Thyroid gland (tissue), 4 donors: ENCODE measurements at regions not wholly inside any gene's neighbourhood (a gene's known extent, or its start where the extent isn't known, plus 50 kb on each side); places are given as distances from the start of the nearest gene placed in this dataset.
A peak's percentile ranks its signal among the peaks of the same experiment; 100 is the strongest.
"Not testable (repeated sequence)": the region's sequence is repeated elsewhere in the genome, so short reads cannot be mapped to it uniquely, and the experiment has no call there.

Experiments used
- DNase-seq, 2 donors: peaks; one replicate each; pipeline ENCODE4 v3.0.0-alpha.2; 2019
- H3K27ac ChIP-seq, 3 donors: fragments of 200-600 bp; sonication (generic); 1 replicate in 2 of 3; 2 replicates in 1 of 3; pipeline ENCODE4 v1.5.1; 2016 to 2019; ENCODE audit warnings: mild to moderate bottlenecking in 1 of 3, moderate library complexity in 1 of 3
- H3K27me3 ChIP-seq: fragments of 200-600 bp; sonication (generic); one replicate; pipeline ENCODE4 v1.5.1; 2019
- H3K36me3 ChIP-seq, 2 donors: fragments of 200-600 bp; sonication (generic); one replicate each; pipeline ENCODE4 v1.5.1; 2016 to 2019
- H3K4me1 ChIP-seq, 2 donors: fragments of 200-600 bp; sonication (generic); one replicate each; pipeline ENCODE4 v1.5.1; 2017 to 2019
- H3K4me3 ChIP-seq, 3 donors: fragments of 200-600 bp; sonication (generic); replicated peaks in 1 of 3; 1 replicate in 2 of 3; 2 replicates in 1 of 3; pipeline ENCODE4 v1.5.1; 2016; ENCODE audit warnings: mild to moderate bottlenecking in 1 of 3
- H3K9me3 ChIP-seq: fragments of 200-600 bp; sonication (generic); one replicate; pipeline ENCODE4 v1.5.1; 2017
- POLR2A ChIP-seq, 2 donors: fragments of 450-650 bp; IDR thresholded peaks; one replicate each; pipeline ENCODE4 v1.6.1; 2017; ENCODE audit warnings: antibody characterized with exemption in 2 of 2, mild to moderate bottlenecking in 2 of 2, moderate library complexity in 1 of 2
- WGBS, 2 donors: methylation state at CpG; one replicate each; pipeline ENCODE4 v1.1.5; 2017; 5-methylcytosine and 5-hydroxymethylcytosine counted together
- intact Hi-C: fragments of 100-400 bp; cut with DNase I; formaldehyde crosslinking; loops from one replicate; pipeline ENCODE4 v1.15.1; 2023
- TF ChIP-seq, protein P1 (sequence below), 6 experiments: fragments of 200-600 bp in 3 of 6; fragments of 450-650 bp in 3 of 6; sonication (generic) in 3 of 6; IDR thresholded peaks; one replicate each; pipeline ENCODE4 v1.5.1; 2016 to 2019; ENCODE audit warnings: antibody characterized with exemption in 6 of 6, mild to moderate bottlenecking in 2 of 6, inconsistent platforms in 1 of 6, moderate library complexity in 1 of 6

DNA sequence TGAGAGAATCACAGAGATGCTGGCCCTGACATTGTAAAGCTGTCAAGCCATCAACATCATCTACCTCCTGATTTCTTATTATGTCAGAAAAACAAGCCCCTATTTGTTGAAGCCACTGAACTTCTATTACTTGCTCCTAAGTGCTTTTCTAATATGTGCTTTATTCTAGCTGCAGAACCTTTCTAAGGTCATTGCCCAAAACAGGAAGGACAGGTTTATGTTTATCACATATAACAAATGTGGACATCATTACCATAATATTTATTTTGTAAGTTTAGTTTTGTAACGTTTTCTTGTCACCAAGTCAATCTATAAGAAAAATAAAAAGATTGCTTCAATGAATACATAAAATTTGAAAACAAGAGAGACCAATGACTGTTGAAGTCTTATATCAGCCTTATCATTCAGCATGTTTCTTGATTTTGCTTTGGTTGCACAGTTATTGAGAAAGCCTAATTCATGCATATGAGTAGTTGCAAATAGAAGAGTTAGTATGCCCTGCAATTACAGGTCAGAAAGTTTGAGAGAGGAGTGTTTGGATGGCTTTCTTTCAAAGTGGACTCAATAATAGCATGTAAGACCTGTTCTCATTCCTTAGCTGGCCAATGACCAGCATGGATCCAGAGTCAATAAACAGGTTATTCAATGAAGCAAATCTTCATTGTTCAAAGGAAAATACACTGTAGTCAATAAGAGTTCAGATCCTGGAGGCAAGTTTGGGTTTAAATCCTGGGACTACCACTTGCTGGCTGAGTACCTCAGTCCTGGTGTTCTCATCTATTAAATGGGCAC is 84.1 kb downstream of the MAB21L3 start:
- Histone ChIP-seq H3K27ac (peak overlapping the region in 1 of 3 donors; percentile 39), H3K9me3 (no peaks in the 10 kb centered on the region), H3K36me3 (no peaks in the 10 kb centered on the region), H3K4me3 (no peak overlapping the region), H3K4me1 (peaks cover 8 to 10% of the 10 kb centered on the region in 2 donors), H3K27me3 (no peaks in the 10 kb centered on the region)
- DNase-seq: peak in 1 of 2 donors; percentile 7
- no peak for TF ChIP-seq POLR2A (IDR thresholded peaks at IDR 0.05)
- TF ChIP-seq, protein P1, sequence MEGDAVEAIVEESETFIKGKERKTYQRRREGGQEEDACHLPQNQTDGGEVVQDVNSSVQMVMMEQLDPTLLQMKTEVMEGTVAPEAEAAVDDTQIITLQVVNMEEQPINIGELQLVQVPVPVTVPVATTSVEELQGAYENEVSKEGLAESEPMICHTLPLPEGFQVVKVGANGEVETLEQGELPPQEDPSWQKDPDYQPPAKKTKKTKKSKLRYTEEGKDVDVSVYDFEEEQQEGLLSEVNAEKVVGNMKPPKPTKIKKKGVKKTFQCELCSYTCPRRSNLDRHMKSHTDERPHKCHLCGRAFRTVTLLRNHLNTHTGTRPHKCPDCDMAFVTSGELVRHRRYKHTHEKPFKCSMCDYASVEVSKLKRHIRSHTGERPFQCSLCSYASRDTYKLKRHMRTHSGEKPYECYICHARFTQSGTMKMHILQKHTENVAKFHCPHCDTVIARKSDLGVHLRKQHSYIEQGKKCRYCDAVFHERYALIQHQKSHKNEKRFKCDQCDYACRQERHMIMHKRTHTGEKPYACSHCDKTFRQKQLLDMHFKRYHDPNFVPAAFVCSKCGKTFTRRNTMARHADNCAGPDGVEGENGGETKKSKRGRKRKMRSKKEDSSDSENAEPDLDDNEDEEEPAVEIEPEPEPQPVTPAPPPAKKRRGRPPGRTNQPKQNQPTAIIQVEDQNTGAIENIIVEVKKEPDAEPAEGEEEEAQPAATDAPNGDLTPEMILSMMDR (IDR thresholded peaks at IDR 0.05): no peak
- WGBS, 2 donors: 22 to 23% methylated on average over 1 of the region's 1 CpG
- intact Hi-C loops: no loop called here

DNA sequence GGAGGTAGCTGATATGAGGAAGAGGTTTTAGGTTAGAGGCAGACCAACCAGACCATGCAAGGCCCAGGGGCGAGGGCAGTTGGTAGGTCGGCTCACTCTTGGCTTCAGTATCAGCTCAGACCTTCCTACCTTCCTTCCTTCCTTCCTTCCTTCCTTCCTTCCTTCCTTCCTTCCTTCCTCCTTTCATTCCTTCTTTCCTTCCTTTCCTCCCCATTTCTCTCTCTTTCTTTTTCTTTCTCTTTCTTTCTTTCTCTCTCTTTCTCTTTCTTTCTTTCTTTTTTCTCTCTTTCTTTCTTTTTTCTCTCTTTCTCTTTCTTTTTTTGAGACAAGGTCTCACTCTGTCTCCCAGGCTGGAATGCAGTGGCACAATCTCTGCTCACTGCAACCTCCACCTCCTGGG is 89.1 kb downstream of the MAB21L3 start:
- WGBS, 2 donors: 84 to 88% methylated on average over 2 of the region's 2 CpGs
- not testable (repeated sequence) for H3K9me3 ChIP-seq

DNA sequence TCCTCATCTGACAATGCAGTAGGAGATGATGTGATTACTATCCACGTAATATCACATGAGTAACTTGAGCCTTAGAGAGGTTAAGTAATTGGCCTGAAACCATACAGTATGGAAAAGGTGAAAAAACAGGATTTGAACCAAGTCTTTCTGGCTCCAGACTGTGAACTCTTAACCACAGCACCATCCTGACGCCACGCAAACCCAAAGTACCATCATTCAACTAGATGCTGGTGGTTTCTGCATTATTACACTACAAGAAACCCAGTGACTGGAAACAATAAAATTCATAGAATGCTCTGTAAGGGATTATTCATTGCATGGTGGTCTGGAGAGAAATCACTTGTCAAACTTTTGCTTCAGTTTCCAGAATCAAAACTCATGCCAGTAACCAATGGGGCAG is 90.7 kb downstream of the MAB21L3 start:
- Histone ChIP-seq H3K4me3 (no peak overlapping the region), H3K27ac (no peak overlapping the region), H3K4me1 (peaks cover 0 to 3% of the 10 kb centered on the region in 2 donors), H3K36me3 (no peaks in the 10 kb centered on the region), H3K27me3 (no peaks in the 10 kb centered on the region), H3K9me3 (no peaks in the 10 kb centered on the region)
- 83 to 98% methylated on average over 3 of the region's 3 CpGs for WGBS, 2 donors
- TF ChIP-seq POLR2A (IDR thresholded peaks at IDR 0.05): no peak
- TF ChIP-seq, protein P1 (IDR thresholded peaks at IDR 0.05): no peak
- intact Hi-C loops: no loop called here
- DNase-seq: no peak

More for the DNA sequence above, 89.1 kb downstream of the MAB21L3 start:
- H3K4me3 ChIP-seq, intact Hi-C loops, H3K27ac ChIP-seq, DNase-seq, H3K36me3 ChIP-seq, H3K4me1 ChIP-seq, H3K27me3 ChIP-seq: not testable (repeated sequence)

DNA sequence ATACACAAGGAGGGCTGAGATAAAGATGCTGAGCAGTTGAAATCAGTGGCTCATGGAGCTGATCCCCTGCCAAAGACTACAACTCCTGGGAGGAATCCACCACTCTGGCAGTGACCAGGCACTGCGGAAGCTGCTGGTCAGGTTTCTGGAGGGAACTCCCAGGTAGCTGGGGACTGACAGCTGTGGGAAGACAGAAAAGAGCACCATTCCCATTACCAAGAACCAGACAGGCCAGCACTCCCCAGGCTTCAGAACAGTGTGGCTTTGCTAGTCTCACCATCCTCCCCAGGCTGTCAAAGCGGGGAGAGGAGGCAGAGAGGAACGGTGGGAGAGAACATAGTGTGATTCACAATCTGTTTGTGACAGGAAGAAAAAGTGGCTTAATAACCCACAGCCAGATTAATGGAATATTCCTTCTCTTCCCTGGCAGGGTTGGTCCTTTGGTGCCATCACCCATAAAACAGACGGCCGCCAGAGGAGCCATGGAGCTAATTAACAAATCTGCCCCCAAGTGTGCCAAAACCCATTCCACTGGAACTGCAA is 92.1 kb downstream of the MAB21L3 start:
- intact Hi-C loops: no loop called here
- peak; percentile 74 to 84 for DNase-seq

DNA sequence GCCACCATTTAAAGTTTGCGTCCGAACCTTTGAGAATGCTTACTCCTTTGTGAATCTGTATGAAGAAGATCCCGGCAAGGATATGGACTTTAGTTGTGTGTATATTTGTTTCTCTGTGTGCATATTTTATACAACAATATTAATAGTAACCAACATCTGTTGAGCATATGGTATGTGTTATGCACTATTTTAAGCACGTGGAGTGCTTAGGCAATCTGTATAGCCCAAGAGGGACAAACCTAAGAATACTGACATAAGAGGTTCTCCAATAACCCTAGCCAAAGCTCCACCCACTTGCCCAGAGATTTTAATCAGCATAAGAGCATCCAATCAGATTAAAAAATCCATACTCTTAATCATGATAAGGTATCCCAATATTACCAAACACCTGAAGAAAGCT is 92.7 kb downstream of the MAB21L3 start:
- Histone ChIP-seq H3K36me3 (no peaks in the 10 kb centered on the region), H3K4me3 (no peak overlapping the region), H3K9me3 (no peaks in the 10 kb centered on the region), H3K27me3 (no peaks in the 10 kb centered on the region), H3K4me1 (peaks cover 0 to 3% of the 10 kb centered on the region in 2 donors), H3K27ac (no peak overlapping the region)
- intact Hi-C loops: no loop called here
- no peak for DNase-seq
- no peak for TF ChIP-seq POLR2A (IDR thresholded peaks at IDR 0.05)
- TF ChIP-seq, protein P1 (IDR thresholded peaks at IDR 0.05): no peak
- 71 to 87% methylated on average over 4 of the region's 4 CpGs for WGBS, 2 donors

More for the DNA sequence above, 92.1 kb downstream of the MAB21L3 start:
- H3K9me3 ChIP-seq: no peaks in the 10 kb centered on the region
- no peak overlapping the region for H3K4me3 ChIP-seq
- no peaks in the 10 kb centered on the region for H3K36me3 ChIP-seq
- no peak for TF ChIP-seq POLR2A (IDR thresholded peaks at IDR 0.05)
- no peaks in the 10 kb centered on the region for H3K27me3 ChIP-seq
- peak overlapping the region in 1 of 3 donors; percentile 12 for H3K27ac ChIP-seq
- peaks cover 0 to 3% of the 10 kb centered on the region in 2 donors for H3K4me1 ChIP-seq
- 59 to 61% methylated on average over 5 of the region's 5 CpGs for WGBS, 2 donors
